HG02973 (cell line): ENCODE measurements at regions not wholly inside any gene's neighbourhood (a gene's known extent, or its start where the extent isn't known, plus 50 kb on each side); places are given as distances from the start of the nearest gene placed in this dataset.
"Not testable (repeated sequence)": the region's sequence is repeated elsewhere in the genome, so short reads cannot be mapped to it uniquely, and the experiment has no call there.

Source experiments
- ATAC-seq: cut with Tn5 transposase; IDR thresholded peaks from one replicate; pipeline ENCODE4 v1.9.1; 2021; ENCODE audit warnings: moderate library complexity; ENCODE audit not compliant: unreplicated experiment

GRCh38 chr9:119945686-119946085 lies 576.5 kb upstream of the BRINP1 start:
- no peak for ATAC-seq

- ATAC-seq = no peak
Measured at GRCh38 chr9:119941091-119941490, 571.9 kb upstream of the BRINP1 start.

- no peak for ATAC-seq
Measured at GRCh38 chr9:119938871-119939270, 569.6 kb upstream of the BRINP1 start.

- no peak for ATAC-seq
Measured at GRCh38 chr9:119934497-119934896, 565.3 kb upstream of the BRINP1 start.

GRCh38 chr9:119933191-119933590 lies 564.0 kb upstream of the BRINP1 start:
- no peak for ATAC-seq

- ATAC-seq = no peak
Measured at GRCh38 chr9:119924736-119925135, 555.5 kb upstream of the BRINP1 start.

- no peak for ATAC-seq
Measured at GRCh38 chr9:119917175-119917574, 547.9 kb upstream of the BRINP1 start.

- no peak for ATAC-seq
Measured at GRCh38 chr9:119907056-119907455, 537.8 kb upstream of the BRINP1 start.

- no peak for ATAC-seq
Measured at GRCh38 chr9:119905724-119906123, 536.5 kb upstream of the BRINP1 start.

- ATAC-seq = no peak
Measured at GRCh38 chr9:119903851-119904250, 534.6 kb upstream of the BRINP1 start.

GRCh38 chr9:119902611-119903010 lies 533.4 kb upstream of the BRINP1 start:
- no peak for ATAC-seq

GRCh38 chr9:119898316-119898715 lies 529.1 kb upstream of the BRINP1 start:
- no peak for ATAC-seq

- no peak for ATAC-seq
Measured at GRCh38 chr9:119884438-119884837, 515.2 kb upstream of the BRINP1 start.

GRCh38 chr9:119881898-119882297 lies 512.7 kb upstream of the BRINP1 start:
- ATAC-seq = no peak

GRCh38 chr9:119880361-119880760 lies 511.1 kb upstream of the BRINP1 start:
- ATAC-seq = no peak

GRCh38 chr9:119877306-119877705 lies 508.1 kb upstream of the BRINP1 start:
- no peak for ATAC-seq

GRCh38 chr9:119873877-119874276 lies 504.6 kb upstream of the BRINP1 start:
- ATAC-seq = no peak

GRCh38 chr9:119870251-119870650 lies 501.0 kb upstream of the BRINP1 start:
- ATAC-seq = not testable (repeated sequence)

GRCh38 chr9:119868694-119869093 lies 499.5 kb upstream of the BRINP1 start:
- ATAC-seq = no peak

- no peak for ATAC-seq
Measured at GRCh38 chr9:119861842-119862241, 492.6 kb upstream of the BRINP1 start.

GRCh38 chr9:119859128-119859527 lies 489.9 kb upstream of the BRINP1 start:
- ATAC-seq = no peak

GRCh38 chr9:119853126-119853525 lies 483.9 kb upstream of the BRINP1 start:
- no peak for ATAC-seq

- no peak for ATAC-seq
Measured at GRCh38 chr9:119852390-119852789, 483.2 kb upstream of the BRINP1 start.

- ATAC-seq = no peak
Measured at GRCh38 chr9:119844431-119844830, 475.2 kb upstream of the BRINP1 start.
